ENCODE measurements at regions not wholly inside any gene's neighbourhood (a gene's known extent, or its start where the extent isn't known, plus 50 kb on each side); places are given as distances from the start of the nearest gene placed in this dataset.

DNA sequence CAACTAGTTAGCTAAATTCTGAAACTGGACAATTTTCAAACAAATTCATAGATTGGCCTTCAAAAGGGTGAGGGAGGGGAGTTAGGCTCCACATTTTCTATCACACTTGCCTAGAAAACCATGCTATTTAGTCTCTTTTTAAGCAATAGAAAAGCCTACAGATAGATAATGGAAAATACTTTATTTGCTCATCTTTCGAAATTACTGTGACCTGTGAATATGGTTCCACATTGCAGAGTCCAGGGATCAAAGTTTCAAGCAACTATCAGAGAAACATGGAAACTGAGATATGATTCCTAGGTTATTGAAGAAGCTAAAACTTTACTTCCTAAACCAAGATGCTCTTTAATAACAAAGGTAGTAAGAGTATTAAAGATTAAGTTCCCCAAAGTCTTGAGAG, 176.6 kb upstream of the NECTIN3 start:
- Histone ChIP-seq H3K9ac (no peak overlapping the region), H4K20me1 (ENCODE audit: insufficient read depth) (no peaks in the 10 kb centered on the region), H3K4me3 (IDR thresholded peaks at IDR 0.05; ENCODE audit: insufficient read depth, low read depth, low read length) (no peak overlapping the region), H3K79me2 (ENCODE audit: insufficient read depth, low read depth) (no peaks in the 10 kb centered on the region), H3K4me1 (ENCODE audit: low read depth, poor library complexity, severe bottlenecking) (no peaks in the 10 kb centered on the region), H3K36me3 (ENCODE audit: insufficient read depth) (no peaks in the 10 kb centered on the region), H3K27me3 (ENCODE audit: insufficient read depth, low read depth) (no peaks in the 10 kb centered on the region), H2AFZ (ENCODE audit: low read depth) (no peak overlapping the region), H3K4me2 (no peak overlapping the region), H3K27ac (no peak overlapping the region)
- TF ChIP-seq, protein P1, sequence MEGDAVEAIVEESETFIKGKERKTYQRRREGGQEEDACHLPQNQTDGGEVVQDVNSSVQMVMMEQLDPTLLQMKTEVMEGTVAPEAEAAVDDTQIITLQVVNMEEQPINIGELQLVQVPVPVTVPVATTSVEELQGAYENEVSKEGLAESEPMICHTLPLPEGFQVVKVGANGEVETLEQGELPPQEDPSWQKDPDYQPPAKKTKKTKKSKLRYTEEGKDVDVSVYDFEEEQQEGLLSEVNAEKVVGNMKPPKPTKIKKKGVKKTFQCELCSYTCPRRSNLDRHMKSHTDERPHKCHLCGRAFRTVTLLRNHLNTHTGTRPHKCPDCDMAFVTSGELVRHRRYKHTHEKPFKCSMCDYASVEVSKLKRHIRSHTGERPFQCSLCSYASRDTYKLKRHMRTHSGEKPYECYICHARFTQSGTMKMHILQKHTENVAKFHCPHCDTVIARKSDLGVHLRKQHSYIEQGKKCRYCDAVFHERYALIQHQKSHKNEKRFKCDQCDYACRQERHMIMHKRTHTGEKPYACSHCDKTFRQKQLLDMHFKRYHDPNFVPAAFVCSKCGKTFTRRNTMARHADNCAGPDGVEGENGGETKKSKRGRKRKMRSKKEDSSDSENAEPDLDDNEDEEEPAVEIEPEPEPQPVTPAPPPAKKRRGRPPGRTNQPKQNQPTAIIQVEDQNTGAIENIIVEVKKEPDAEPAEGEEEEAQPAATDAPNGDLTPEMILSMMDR (conservative IDR thresholded peaks at IDR 0.05; ENCODE audit: low read depth, low read length) = no peak

DNA sequence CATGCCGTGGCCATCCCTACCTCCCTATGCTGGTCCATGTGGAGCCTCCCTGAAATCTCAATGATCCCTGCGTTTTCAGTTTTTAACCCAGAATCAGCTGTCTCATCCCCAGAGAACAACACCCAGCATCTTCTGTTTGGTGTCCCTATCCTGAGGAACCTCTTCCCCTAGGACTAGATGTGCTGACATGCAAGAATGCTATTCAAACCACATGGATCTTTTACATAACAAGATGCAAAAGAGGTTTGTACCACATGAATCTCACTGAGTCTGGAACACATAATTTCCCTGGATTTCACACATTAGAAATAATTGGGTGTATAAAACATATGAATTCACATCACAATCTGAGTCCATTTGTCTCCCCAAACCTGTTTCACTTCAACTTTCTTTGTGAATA, 174.6 kb upstream of the NECTIN3 start:
- H3K9ac ChIP-seq = no peak overlapping the region
- H3K27me3 ChIP-seq (ENCODE audit: insufficient read depth, low read depth) = no peaks in the 10 kb centered on the region
- no peak overlapping the region for H3K27ac ChIP-seq
- no peaks in the 10 kb centered on the region for H3K79me2 ChIP-seq (ENCODE audit: insufficient read depth, low read depth)
- no peak overlapping the region for H3K4me3 ChIP-seq (IDR thresholded peaks at IDR 0.05; ENCODE audit: insufficient read depth, low read depth, low read length)
- H2AFZ ChIP-seq (ENCODE audit: low read depth) = no peak overlapping the region
- H3K4me1 ChIP-seq (ENCODE audit: low read depth, poor library complexity, severe bottlenecking) = no peaks in the 10 kb centered on the region
- no peak overlapping the region for H3K4me2 ChIP-seq
- H3K36me3 ChIP-seq (ENCODE audit: insufficient read depth) = no peaks in the 10 kb centered on the region
- TF ChIP-seq, protein P1 (conservative IDR thresholded peaks at IDR 0.05; ENCODE audit: low read depth, low read length) = no peak
- no peaks in the 10 kb centered on the region for H4K20me1 ChIP-seq (ENCODE audit: insufficient read depth)

DNA sequence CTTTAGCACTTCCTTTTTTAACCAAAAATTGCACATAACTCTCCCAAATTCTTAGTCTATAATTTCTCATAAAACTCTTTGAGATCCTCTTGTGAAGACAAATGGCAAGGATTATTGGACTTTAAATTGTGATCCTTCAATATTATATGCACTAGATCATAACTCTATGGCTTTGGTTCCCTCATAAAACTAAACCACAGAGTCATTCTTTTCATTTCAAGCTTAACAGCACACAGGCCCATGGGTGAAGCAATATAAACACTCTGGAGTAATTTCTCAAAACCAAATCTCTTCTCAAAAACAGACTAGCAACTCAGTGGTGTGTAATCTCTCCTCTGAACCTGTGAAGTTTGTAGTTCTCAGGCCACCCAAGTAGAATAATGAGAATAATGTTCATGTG, 171.0 kb upstream of the NECTIN3 start:
- H4K20me1 ChIP-seq (ENCODE audit: insufficient read depth) = no peaks in the 10 kb centered on the region
- no peaks in the 10 kb centered on the region for H3K27me3 ChIP-seq (ENCODE audit: insufficient read depth, low read depth)
- H3K36me3 ChIP-seq (ENCODE audit: insufficient read depth) = no peaks in the 10 kb centered on the region
- TF ChIP-seq, protein P1 (conservative IDR thresholded peaks at IDR 0.05; ENCODE audit: low read depth, low read length) = no peak
- H3K4me1 ChIP-seq (ENCODE audit: low read depth, poor library complexity, severe bottlenecking) = no peaks in the 10 kb centered on the region
- no peak overlapping the region for H3K27ac ChIP-seq
- H3K9ac ChIP-seq = no peak overlapping the region
- H3K79me2 ChIP-seq (ENCODE audit: insufficient read depth, low read depth) = no peaks in the 10 kb centered on the region
- H3K4me2 ChIP-seq = no peak overlapping the region
- H3K4me3 ChIP-seq (IDR thresholded peaks at IDR 0.05; ENCODE audit: insufficient read depth, low read depth, low read length) = no peak overlapping the region
- H2AFZ ChIP-seq (ENCODE audit: low read depth) = no peak overlapping the region

DNA sequence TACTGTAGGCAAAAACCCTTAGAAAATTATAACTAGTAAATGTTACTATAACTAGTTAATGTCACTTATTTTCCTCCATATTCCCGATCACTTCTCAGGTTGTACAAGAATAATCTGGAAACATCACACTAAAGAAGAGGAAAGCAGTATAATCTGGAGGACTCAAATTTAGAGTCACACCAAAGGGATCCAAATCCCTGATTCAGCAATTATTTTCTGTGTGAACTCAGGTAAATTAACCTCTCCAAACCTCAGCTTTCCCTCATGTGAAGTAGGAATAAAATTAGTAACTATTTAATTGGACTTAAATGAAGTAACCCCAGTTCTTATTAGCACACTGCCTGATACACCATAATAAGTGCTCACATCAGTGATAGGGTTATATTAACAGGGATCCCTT, 170.1 kb upstream of the NECTIN3 start:
- Histone ChIP-seq H2AFZ (ENCODE audit: low read depth) (no peak overlapping the region), H3K9ac (no peak overlapping the region), H3K79me2 (ENCODE audit: insufficient read depth, low read depth) (no peaks in the 10 kb centered on the region), H3K36me3 (ENCODE audit: insufficient read depth) (no peaks in the 10 kb centered on the region), H3K4me3 (IDR thresholded peaks at IDR 0.05; ENCODE audit: insufficient read depth, low read depth, low read length) (no peak overlapping the region), H4K20me1 (ENCODE audit: insufficient read depth) (no peaks in the 10 kb centered on the region), H3K27ac (no peak overlapping the region), H3K4me1 (ENCODE audit: low read depth, poor library complexity, severe bottlenecking) (no peaks in the 10 kb centered on the region), H3K27me3 (ENCODE audit: insufficient read depth, low read depth) (no peaks in the 10 kb centered on the region), H3K4me2 (no peak overlapping the region)
- TF ChIP-seq, protein P1 (conservative IDR thresholded peaks at IDR 0.05; ENCODE audit: low read depth, low read length) = no peak
